ENCODE measurements at regions not wholly inside any gene's neighbourhood (a gene's known extent, or its start where the extent isn't known, plus 50 kb on each side); places are given as distances from the start of the nearest gene placed in this dataset.

DNA sequence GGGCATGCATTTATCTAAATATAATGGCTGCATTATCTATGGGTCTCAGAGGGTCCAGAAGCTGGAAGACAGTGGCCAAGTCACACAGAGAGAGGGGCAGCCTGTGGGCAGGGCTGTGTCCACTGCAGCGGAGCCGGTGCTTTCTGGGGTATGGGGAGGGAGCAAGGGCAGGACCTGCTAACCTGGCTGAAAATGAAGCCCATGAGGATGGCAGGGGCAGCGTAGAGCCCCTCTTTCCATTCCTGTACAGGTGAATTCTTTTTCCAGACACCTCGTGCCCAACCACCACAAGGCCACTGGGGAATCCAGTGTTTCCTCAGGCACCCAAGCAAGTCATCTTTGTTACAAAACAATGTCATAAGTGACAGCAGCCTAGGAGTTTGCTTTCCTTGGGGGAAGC is 305.9 kb upstream of the IRX4 start:
- no peak for DNase-seq
- H3K27me3 ChIP-seq (ENCODE audit: control insufficient read depth, insufficient read depth): no peaks in the 10 kb centered on the region
- no peak for ATAC-seq
- intact Hi-C loops (cut with DNase I): no loop called here
- H3K4me3 ChIP-seq (ENCODE audit: low read length): no peak overlapping the region
- H3K27ac ChIP-seq (ENCODE audit: low read length): no peak overlapping the region
- WGBS: 90% methylated on average over 4 of the region's 4 CpGs
- no peaks in the 10 kb centered on the region for H3K9me3 ChIP-seq (ENCODE audit: control insufficient read depth, low read length)
- no peaks in the 10 kb centered on the region for H3K4me1 ChIP-seq (ENCODE audit: control insufficient read depth, insufficient read depth, low read length)

- Histone ChIP-seq H3K27ac (ENCODE audit: low read length) (no peak overlapping the region), H3K4me3 (ENCODE audit: low read length) (no peak overlapping the region), H3K27me3 (ENCODE audit: control insufficient read depth, insufficient read depth) (no peaks in the 10 kb centered on the region), H3K4me1 (ENCODE audit: control insufficient read depth, insufficient read depth, low read length) (no peaks in the 10 kb centered on the region), H3K9me3 (ENCODE audit: control insufficient read depth, low read length) (no peaks in the 10 kb centered on the region)
- ATAC-seq (no peak), DNase-seq (no peak)
- 88% methylated on average over 7 of the region's 7 CpGs for WGBS
- intact Hi-C loops (cut with DNase I): no loop called here
These were observed 305.4 kb upstream of the IRX4 start for GRCh38 chr5:2188137-2188536.

- 87% methylated on average over 10 of the region's 10 CpGs for WGBS
- intact Hi-C loops (cut with DNase I): no loop called here
- Histone ChIP-seq H3K4me3 (ENCODE audit: low read length) (no peak overlapping the region), H3K27me3 (ENCODE audit: control insufficient read depth, insufficient read depth) (no peaks in the 10 kb centered on the region), H3K9me3 (ENCODE audit: control insufficient read depth, low read length) (no peaks in the 10 kb centered on the region), H3K4me1 (ENCODE audit: control insufficient read depth, insufficient read depth, low read length) (no peaks in the 10 kb centered on the region), H3K27ac (ENCODE audit: low read length) (no peak overlapping the region)
- no peak for DNase-seq
- no peak for ATAC-seq
These were observed 305.0 kb upstream of the IRX4 start for GRCh38 chr5:2187687-2188086.

DNA sequence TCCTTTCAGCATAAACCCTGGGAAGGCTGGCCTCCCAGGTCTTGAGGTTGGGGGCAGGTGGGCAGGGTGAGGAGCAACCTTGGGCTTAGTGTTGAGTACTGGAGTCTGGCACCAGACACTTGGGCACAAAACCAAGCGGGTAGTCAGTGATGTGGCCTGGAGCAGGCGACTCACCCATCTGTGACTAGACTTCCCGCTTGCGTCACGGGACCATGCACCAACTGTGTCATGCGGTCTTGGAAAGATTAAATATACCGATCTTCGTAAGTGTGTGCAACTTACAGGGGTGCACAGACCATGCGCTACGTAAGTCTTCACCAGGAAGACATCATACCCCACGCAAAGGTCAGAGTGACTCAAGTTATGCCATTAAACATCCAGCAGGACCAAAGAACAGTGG is 304.4 kb upstream of the IRX4 start:
- H3K4me1 ChIP-seq (ENCODE audit: control insufficient read depth, insufficient read depth, low read length): no peaks in the 10 kb centered on the region
- DNase-seq (no peak), ATAC-seq (no peak)
- no peaks in the 10 kb centered on the region for H3K9me3 ChIP-seq (ENCODE audit: control insufficient read depth, low read length)
- no peaks in the 10 kb centered on the region for H3K27me3 ChIP-seq (ENCODE audit: control insufficient read depth, insufficient read depth)
- no peak overlapping the region for H3K27ac ChIP-seq (ENCODE audit: low read length)
- H3K4me3 ChIP-seq (ENCODE audit: low read length): no peak overlapping the region
- WGBS: 96% methylated on average over 11 of the region's 11 CpGs
- intact Hi-C loops (cut with DNase I): no loop called here

GRCh38 chr5:2186472-2187015 is 303.8 kb upstream of the IRX4 start:
- no peaks in the 10 kb centered on the region for H3K4me1 ChIP-seq (ENCODE audit: control insufficient read depth, insufficient read depth, low read length)
- no peak overlapping the region for H3K4me3 ChIP-seq (ENCODE audit: low read length)
- intact Hi-C loops (cut with DNase I): no loop called here
- 86% methylated on average over 23 of the region's 23 CpGs for WGBS
- no peak for ATAC-seq
- no peak for DNase-seq
- no peaks in the 10 kb centered on the region for H3K9me3 ChIP-seq (ENCODE audit: control insufficient read depth, low read length)
- no peaks in the 10 kb centered on the region for H3K27me3 ChIP-seq (ENCODE audit: control insufficient read depth, insufficient read depth)
- H3K27ac ChIP-seq (ENCODE audit: low read length): no peak overlapping the region

DNA sequence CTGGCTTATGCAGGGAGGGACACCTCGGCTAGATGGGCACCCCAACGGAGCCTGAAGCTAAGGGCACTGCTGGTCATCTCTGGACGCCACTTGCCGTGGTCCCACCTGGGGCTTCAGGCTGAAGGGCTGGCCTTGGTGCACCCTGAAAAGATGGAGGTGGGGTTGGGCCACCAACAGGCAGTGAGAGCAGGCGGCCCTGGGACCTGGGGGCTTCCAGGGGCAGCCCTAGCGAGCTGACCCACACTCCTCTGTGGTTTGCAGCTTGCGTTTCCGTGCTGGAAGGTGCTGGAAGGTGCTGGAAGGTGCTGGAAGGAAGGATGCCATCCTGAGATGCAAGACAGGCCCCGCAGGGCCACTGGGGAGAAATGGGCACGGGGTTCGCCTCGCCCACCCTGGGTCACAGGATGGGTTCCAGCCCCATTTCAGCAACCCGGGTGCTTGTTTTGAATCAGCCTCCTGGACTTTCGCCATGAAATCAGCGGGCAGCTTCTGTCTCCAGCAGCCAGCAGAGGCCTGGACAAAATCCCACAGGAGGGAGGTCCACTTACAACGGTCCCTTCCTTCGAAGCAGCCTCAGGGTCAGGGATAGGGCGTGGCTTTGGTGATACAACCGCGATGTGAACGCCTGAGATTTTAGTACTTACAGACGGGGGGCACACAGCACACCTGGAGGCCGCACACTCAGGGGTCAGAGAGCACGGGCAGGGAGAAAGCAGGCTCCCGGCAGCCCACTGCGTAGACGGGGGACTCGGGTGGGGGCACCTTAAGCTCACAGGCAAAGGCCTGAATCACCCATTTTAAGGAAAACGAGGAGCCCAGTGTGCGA is 303.1 kb upstream of the IRX4 start:
- H3K4me3 ChIP-seq (ENCODE audit: low read length): no peak overlapping the region
- intact Hi-C loops (cut with DNase I): no loop called here
- ATAC-seq (peak in 1 of 2 donors; percentile 14), DNase-seq (no peak)
- H3K27me3 ChIP-seq (ENCODE audit: control insufficient read depth, insufficient read depth): no peaks in the 10 kb centered on the region
- no peak overlapping the region for H3K27ac ChIP-seq (ENCODE audit: low read length)
- 84% methylated on average over 30 of the region's 30 CpGs for WGBS
- no peaks in the 10 kb centered on the region for H3K4me1 ChIP-seq (ENCODE audit: control insufficient read depth, insufficient read depth, low read length)
- H3K9me3 ChIP-seq (ENCODE audit: control insufficient read depth, low read length): no peaks in the 10 kb centered on the region

GRCh38 chr5:2184563-2185540 is 302.1 kb upstream of the IRX4 start:
- 87% methylated on average over 12 of the region's 12 CpGs for WGBS
- no peaks in the 10 kb centered on the region for H3K27me3 ChIP-seq (ENCODE audit: control insufficient read depth, insufficient read depth)

DNA sequence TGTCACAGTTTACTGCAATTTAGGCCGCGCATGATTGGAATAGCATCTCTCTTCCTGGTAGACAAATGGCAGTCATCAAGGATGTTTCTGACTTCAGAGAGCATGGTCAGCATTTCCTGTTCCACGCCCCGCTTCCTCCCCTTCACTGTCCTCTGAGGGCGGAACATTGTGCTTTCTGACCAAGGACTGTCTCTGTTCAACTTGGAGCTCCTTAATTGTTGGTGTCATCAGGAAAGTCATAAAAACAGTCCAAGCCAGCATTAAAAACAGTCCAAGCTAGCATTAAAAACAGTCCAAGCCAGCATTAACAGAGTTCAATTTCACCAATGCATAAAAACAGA is 301.3 kb upstream of the IRX4 start:
- H3K27ac ChIP-seq (ENCODE audit: low read length): no peak overlapping the region
- ATAC-seq: peak; percentile 35 to 68
- 42% methylated on average over 5 of the region's 5 CpGs for WGBS
- H3K4me1 ChIP-seq (ENCODE audit: control insufficient read depth, insufficient read depth, low read length): no peaks in the 10 kb centered on the region
- intact Hi-C loops (cut with DNase I): no loop called here
- H3K27me3 ChIP-seq (ENCODE audit: control insufficient read depth, insufficient read depth): no peaks in the 10 kb centered on the region
- no peak overlapping the region for H3K4me3 ChIP-seq (ENCODE audit: low read length)
- DNase-seq: no peak
- H3K9me3 ChIP-seq (ENCODE audit: control insufficient read depth, low read length): no peaks in the 10 kb centered on the region

More at GRCh38 chr5:2184563-2185540, 302.1 kb upstream of the IRX4 start:
- no peaks in the 10 kb centered on the region for H3K9me3 ChIP-seq (ENCODE audit: control insufficient read depth, low read length)
- ATAC-seq: peak in 1 of 2 donors; percentile 50
- H3K27ac ChIP-seq (ENCODE audit: low read length): no peak overlapping the region
- no peak overlapping the region for H3K4me3 ChIP-seq (ENCODE audit: low read length)
- intact Hi-C loops (cut with DNase I): no loop called here
- DNase-seq: no peak
- H3K4me1 ChIP-seq (ENCODE audit: control insufficient read depth, insufficient read depth, low read length): no peaks in the 10 kb centered on the region

- Histone ChIP-seq H3K4me3 (ENCODE audit: low read length) (no peak overlapping the region), H3K4me1 (ENCODE audit: control insufficient read depth, insufficient read depth, low read length) (no peaks in the 10 kb centered on the region), H3K27ac (ENCODE audit: low read length) (no peak overlapping the region), H3K27me3 (ENCODE audit: control insufficient read depth, insufficient read depth) (no peaks in the 10 kb centered on the region), H3K9me3 (ENCODE audit: control insufficient read depth, low read length) (no peaks in the 10 kb centered on the region)
- DNase-seq (no peak), ATAC-seq (no peak)
- intact Hi-C loops (cut with DNase I): no loop called here
- 76% methylated on average over 17 of the region's 17 CpGs for WGBS
These were observed 300.7 kb upstream of the IRX4 start for GRCh38 chr5:2183154-2184025.

- no peak for DNase-seq
- no peak overlapping the region for H3K4me3 ChIP-seq (ENCODE audit: low read length)
- 91% methylated on average over 5 of the region's 5 CpGs for WGBS
- no peaks in the 10 kb centered on the region for H3K27me3 ChIP-seq (ENCODE audit: control insufficient read depth, insufficient read depth)
- no peak overlapping the region for H3K27ac ChIP-seq (ENCODE audit: low read length)
- no peak for ATAC-seq
- no peaks in the 10 kb centered on the region for H3K4me1 ChIP-seq (ENCODE audit: control insufficient read depth, insufficient read depth, low read length)
- intact Hi-C loops (cut with DNase I): no loop called here
- H3K9me3 ChIP-seq (ENCODE audit: control insufficient read depth, low read length): no peaks in the 10 kb centered on the region
These were observed 299.3 kb upstream of the IRX4 start for GRCh38 chr5:2182020-2182419.

All from right cardiac atrium (tissue), 5 donors.